Cardiac fibroblast (primary cell): ENCODE measurements at regions not wholly inside any gene's neighbourhood (a gene's known extent, or its start where the extent isn't known, plus 50 kb on each side); places are given as distances from the start of the nearest gene placed in this dataset.
"Not testable (repeated sequence)": the region's sequence is repeated elsewhere in the genome, so short reads cannot be mapped to it uniquely, and the experiment has no call there.

ENCODE experiments used
- DNase-seq, 2 donors: peaks; one replicate each; pipeline versions ENCODE4 v3.0.0 to v3.0.0-alpha.2; 2010; ENCODE audit warnings: low read depth in 2 of 2
- H3K4me3 ChIP-seq, 2 donors: replicated peaks in 1 of 2; 1 replicate in 1 of 2; 2 replicates in 1 of 2; pipeline ENCODE4 v1.5.1; 2011; ENCODE audit warnings: low read depth in 2 of 2, low read length in 2 of 2, mild to moderate bottlenecking in 2 of 2, moderate library complexity in 1 of 2
- TF ChIP-seq, protein P1 (sequence below): IDR thresholded peaks from one replicate; pipeline ENCODE4 v1.5.1; 2011; ENCODE audit warnings: low read depth, mild to moderate bottlenecking, low read length, inconsistent platforms

DNA sequence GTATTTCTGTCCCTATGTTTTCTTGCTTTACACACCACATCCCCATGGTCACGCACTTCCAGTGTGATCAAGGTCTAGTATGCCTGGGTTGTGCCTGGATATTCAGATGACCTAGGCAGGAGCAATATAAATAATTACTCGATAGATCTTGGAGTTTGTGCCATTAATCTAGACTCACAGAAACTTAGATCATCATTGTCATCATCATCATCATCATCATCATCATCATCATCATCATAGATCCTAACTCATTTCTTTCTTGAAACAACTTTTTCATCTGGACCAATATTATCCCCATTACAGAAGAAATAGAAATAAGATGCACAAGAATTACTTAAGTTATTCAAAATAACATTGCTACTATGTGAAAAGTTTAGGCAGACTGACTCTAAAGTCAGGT lies 130.3 kb upstream of the LRRTM4 start:
- H3K4me3 ChIP-seq = no peak overlapping the region
- TF ChIP-seq, protein P1, sequence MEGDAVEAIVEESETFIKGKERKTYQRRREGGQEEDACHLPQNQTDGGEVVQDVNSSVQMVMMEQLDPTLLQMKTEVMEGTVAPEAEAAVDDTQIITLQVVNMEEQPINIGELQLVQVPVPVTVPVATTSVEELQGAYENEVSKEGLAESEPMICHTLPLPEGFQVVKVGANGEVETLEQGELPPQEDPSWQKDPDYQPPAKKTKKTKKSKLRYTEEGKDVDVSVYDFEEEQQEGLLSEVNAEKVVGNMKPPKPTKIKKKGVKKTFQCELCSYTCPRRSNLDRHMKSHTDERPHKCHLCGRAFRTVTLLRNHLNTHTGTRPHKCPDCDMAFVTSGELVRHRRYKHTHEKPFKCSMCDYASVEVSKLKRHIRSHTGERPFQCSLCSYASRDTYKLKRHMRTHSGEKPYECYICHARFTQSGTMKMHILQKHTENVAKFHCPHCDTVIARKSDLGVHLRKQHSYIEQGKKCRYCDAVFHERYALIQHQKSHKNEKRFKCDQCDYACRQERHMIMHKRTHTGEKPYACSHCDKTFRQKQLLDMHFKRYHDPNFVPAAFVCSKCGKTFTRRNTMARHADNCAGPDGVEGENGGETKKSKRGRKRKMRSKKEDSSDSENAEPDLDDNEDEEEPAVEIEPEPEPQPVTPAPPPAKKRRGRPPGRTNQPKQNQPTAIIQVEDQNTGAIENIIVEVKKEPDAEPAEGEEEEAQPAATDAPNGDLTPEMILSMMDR = no peak
- no peak for DNase-seq

DNA sequence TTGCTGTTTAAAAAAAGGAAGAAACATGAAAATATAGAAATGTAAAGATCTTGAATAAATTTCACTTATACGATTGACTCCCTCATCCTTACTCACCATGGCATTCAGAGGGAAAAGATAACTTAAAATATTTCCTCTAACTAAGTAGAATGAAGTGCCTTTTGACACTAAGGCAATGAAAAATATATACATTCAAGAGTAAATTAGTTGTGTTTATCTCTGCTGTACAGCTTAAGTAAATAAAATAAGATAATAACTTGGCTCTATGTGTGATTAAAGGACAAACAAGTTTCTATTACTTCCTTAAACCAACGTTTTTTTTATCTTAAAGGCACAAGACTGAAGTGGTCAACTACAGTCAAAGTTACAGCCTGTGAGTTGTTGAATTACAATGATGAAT lies 142.3 kb upstream of the LRRTM4 start:
- DNase-seq = no peak
- TF ChIP-seq, protein P1 = no peak
- no peak overlapping the region for H3K4me3 ChIP-seq

DNA sequence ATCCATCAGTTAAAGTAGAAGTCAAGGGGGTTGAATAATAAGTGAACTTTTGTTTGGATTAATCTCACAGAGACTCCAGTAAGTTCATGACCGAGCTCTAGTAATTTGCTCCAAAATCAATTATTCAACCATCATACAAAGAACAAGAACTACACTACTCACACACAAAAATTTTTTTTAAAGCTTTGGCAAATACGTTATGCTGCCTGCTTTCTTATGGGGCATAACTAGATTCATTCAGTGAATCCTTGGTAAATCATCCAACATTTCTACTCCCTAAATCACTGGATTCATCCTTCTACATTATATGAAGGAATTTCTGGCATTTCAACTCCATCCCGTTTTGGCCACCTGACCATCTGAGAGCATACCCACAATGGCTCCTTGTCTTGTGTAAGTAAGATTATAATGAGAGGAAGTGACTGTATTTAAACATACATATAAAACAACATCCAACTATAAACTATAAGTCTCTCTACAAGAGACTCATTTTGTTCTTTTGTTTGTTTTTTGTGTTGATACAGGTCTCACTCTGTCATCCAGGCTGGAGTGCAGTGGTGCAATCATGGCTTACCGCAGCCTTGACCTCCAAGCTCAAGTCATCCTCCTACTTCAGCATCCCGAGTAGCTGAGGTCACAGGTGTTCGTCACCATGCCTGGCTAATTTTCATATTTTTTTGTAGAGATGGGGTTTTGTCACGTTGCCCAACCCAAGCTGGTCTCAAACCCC lies 144.2 kb upstream of the LRRTM4 start:
- no peak overlapping the region for H3K4me3 ChIP-seq
- TF ChIP-seq, protein P1 = no peak
- DNase-seq = no peak

DNA sequence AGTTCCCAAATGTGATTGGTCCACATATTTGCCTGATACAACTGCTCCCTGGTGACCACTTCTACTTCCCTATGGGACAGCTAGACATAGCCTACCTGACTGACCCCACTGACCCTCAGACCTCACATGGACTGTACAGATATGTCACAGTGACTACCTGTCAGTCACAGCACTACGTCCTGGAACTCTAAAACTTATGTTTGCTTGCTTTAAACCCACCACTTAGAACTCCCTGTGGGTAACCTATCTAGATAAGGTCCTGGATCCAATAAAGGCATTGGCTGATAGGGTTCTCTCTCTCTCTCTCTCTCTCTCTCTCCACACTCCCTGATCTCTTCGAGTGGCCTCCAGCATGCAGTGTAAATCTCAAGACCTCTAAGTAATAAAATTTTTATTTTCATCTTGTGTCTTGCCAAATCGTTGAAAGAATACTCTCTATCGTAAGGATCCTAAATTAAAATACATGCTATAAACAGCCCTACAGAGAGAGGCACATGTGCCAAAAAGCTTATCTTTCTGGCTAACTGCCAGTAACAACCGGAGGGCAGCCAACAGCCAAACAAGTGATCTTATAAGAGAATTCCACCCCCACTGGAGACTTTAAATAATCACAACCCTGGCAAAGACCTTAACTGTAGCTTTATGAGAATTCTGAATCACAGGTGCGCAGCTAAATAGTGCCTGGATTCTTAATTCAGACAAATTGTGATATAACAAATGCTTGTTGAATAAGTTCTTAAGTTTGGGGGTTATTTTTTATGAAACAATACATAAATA lies 162.6 kb upstream of the LRRTM4 start:
- not testable (repeated sequence) for DNase-seq, H3K4me3 ChIP-seq

GRCh38 chr2:77712601-77713000 lies 190.4 kb upstream of the LRRTM4 start:
- TF ChIP-seq, protein P1 = no peak
- no peak overlapping the region for H3K4me3 ChIP-seq
- no peak for DNase-seq

GRCh38 chr2:77713412-77713811 lies 191.2 kb upstream of the LRRTM4 start:
- no peak for DNase-seq
- H3K4me3 ChIP-seq = no peak overlapping the region
- TF ChIP-seq, protein P1 = no peak

DNA sequence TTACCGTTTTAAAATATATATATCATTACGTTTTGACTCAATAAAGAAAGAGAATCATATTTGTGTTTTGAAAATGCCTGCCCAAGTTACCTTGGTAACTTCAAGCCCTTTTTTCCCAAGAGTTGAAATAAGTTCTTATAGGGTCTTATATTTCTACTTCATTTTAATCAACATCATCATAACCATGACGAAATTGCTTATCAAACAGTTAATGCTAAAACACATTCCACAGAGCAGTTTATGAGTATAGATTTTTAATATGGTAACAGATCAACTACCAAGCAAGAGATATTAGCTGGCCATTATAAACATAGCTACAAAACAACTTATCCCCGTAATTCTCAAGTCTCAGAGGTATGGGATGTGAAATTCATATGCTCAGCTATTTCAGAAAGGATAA lies 197.9 kb upstream of the LRRTM4 start:
- no peak for DNase-seq
- no peak overlapping the region for H3K4me3 ChIP-seq
- TF ChIP-seq, protein P1 = no peak
